Large intestine (tissue), 3 donors: ENCODE measurements at regions not wholly inside any gene's neighbourhood (a gene's known extent, or its start where the extent isn't known, plus 50 kb on each side); places are given as distances from the start of the nearest gene placed in this dataset.
A peak's percentile ranks its signal among the peaks of the same experiment; 100 is the strongest.

Source experiments
- DNase-seq, 2 donors: peaks; one replicate each; pipeline versions ENCODE4 v3.0.0 to v3.0.0-alpha.2; 2013
- H3K27ac ChIP-seq: one replicate; pipeline ENCODE4 v1.5.1; 2013; ENCODE audit warnings: low read length
- H3K27me3 ChIP-seq: 2 replicates; pipeline ENCODE4 v1.6.1; 2013; ENCODE audit warnings: low read length; ENCODE audit not compliant: control insufficient read depth, insufficient read depth
- H3K36me3 ChIP-seq: 2 replicates; pipeline ENCODE4 v1.6.1; 2013; ENCODE audit warnings: low read length; ENCODE audit not compliant: control insufficient read depth, insufficient read depth
- H3K4me1 ChIP-seq: one replicate; pipeline ENCODE4 v1.6.1; 2013; ENCODE audit warnings: low read length; ENCODE audit not compliant: control insufficient read depth, insufficient read depth
- H3K4me3 ChIP-seq: one replicate; pipeline ENCODE4 v1.5.1; 2013; ENCODE audit warnings: low read length
- H3K9me3 ChIP-seq: one replicate; pipeline ENCODE4 v1.6.1; 2013; ENCODE audit warnings: mild to moderate bottlenecking, low read depth, low read length, moderate library complexity; ENCODE audit not compliant: control insufficient read depth
- WGBS: methylation state at CpG from one replicate; pipeline ENCODE4 v1.1.5; 2013; ENCODE audit warnings: low lambda C conversion rate; ENCODE audit not compliant: insufficient coverage; 5-methylcytosine and 5-hydroxymethylcytosine counted together

GRCh38 chr7:46468753-46469356 is 547.8 kb upstream of the IGFBP3 start:
- 83% methylated on average over 2 of the region's 6 CpGs for WGBS
- H3K27me3 ChIP-seq = no peaks in the 10 kb centered on the region
- peak in 1 of 2 donors; percentile 22 for DNase-seq
- H3K36me3 ChIP-seq = no peaks in the 10 kb centered on the region
- no peak overlapping the region for H3K4me3 ChIP-seq
- no peak overlapping the region for H3K27ac ChIP-seq
- H3K9me3 ChIP-seq = peaks cover 27% of the 10 kb centered on the region
- no peaks in the 10 kb centered on the region for H3K4me1 ChIP-seq

DNA sequence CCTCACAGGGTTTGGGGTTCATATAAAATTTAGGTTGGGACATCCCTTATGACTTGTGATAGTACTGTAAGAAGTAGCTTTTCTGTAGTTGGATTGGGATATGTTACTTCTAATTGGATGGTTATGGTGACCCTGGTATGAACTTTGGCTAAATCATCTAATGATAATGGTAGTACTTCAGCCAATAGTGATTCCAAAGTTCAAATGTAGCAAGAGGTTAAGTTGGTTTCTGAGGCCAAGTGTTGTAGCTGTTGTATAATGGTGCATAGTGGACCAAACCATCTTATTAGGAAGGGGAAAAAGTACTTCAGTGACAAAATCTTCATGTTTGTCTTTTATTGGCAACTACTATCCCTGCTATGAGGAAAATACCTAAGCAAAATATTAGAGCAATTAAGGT is 542.1 kb upstream of the IGFBP3 start:
- H3K27me3 ChIP-seq = no peaks in the 10 kb centered on the region
- peaks cover 14% of the 10 kb centered on the region for H3K9me3 ChIP-seq
- no peaks in the 10 kb centered on the region for H3K4me1 ChIP-seq
- no peak overlapping the region for H3K27ac ChIP-seq
- no peak overlapping the region for H3K4me3 ChIP-seq
- no peak for DNase-seq
- no peaks in the 10 kb centered on the region for H3K36me3 ChIP-seq

DNA sequence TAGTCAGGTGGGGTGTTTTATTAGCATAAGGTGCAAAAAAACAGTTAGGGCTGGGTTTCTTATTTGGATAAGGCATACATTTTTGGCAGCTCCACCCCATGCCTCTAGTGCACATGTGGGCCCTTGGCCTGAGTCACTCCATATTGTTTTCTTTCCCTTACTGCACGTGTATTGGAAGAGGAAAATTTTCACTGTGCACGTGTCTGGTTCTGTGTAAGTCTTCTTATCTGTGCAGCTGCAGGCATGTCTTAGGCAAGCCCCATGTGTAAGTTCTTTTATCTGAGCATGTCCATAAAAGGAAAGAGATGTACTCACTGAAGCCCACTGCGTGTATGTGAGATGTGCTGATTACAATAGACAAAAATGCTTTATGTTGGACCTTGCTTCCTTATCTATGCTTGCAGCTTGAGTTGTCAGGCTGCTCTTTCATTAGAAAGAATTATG is 540.3 kb upstream of the IGFBP3 start:
- Histone ChIP-seq H3K27ac (no peak overlapping the region), H3K9me3 (peaks cover 5% of the 10 kb centered on the region)
- no peak for DNase-seq

DNA sequence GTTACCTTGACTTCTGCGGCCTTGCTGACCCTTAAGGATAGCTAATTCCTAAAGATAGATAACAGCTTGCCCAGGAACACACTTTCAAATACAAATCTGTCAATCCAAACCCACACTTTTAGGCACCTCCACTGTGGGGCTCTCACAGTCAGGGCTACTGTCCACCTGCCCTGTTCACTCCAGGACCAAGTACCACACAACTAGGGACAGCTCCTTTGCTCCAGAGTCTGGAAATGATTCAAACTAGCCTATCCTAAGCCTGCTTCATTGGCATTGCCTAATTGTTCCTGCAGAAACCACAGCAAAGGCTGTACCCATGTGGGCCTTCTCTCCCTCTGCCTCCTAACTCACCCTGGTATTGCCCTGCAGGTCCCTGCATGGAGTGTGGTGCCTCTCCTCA is 538.9 kb upstream of the IGFBP3 start:
- H3K4me1 ChIP-seq = no peaks in the 10 kb centered on the region

More for the DNA sequence above, 540.3 kb upstream of the IGFBP3 start:
- WGBS = no CpG with 5 or more reads among the region's 3 CpGs
- Histone ChIP-seq H3K27me3 (no peaks in the 10 kb centered on the region), H3K4me1 (no peaks in the 10 kb centered on the region), H3K36me3 (no peaks in the 10 kb centered on the region), H3K4me3 (no peak overlapping the region)

DNA sequence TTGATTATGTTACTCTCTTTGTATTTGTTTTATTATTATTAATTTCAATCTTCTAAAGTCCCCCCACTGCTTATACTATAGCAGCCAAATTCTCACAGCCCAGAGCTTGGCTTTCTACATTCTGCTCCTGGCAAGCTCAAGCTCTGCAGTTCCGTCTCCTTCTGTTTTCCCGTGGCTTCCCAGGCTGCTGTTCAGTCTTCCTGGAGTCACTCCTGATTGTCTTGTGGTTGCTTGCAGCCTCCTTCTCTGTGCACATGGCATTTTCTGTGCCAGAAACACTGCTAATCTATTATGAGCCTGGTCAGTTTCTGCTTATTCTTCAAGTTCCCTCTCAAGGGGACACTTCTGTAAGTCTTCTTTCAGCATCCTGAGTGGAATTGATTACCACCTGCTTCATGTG is 533.7 kb upstream of the IGFBP3 start:
- DNase-seq = no peak
- Histone ChIP-seq H3K27me3 (no peaks in the 10 kb centered on the region), H3K27ac (no peak overlapping the region), H3K9me3 (no peaks in the 10 kb centered on the region), H3K4me1 (no peaks in the 10 kb centered on the region), H3K4me3 (no peak overlapping the region), H3K36me3 (no peaks in the 10 kb centered on the region)
- WGBS = 67% methylated on average over 1 of the region's 2 CpGs

More for the DNA sequence above, 538.9 kb upstream of the IGFBP3 start:
- no peaks in the 10 kb centered on the region for H3K36me3 ChIP-seq
- H3K27me3 ChIP-seq = no peaks in the 10 kb centered on the region
- no peak for DNase-seq
- no peak overlapping the region for H3K4me3 ChIP-seq
- H3K9me3 ChIP-seq = peaks cover 5% of the 10 kb centered on the region
- WGBS = no CpG with 5 or more reads among the region's 1 CpG
- no peak overlapping the region for H3K27ac ChIP-seq

DNA sequence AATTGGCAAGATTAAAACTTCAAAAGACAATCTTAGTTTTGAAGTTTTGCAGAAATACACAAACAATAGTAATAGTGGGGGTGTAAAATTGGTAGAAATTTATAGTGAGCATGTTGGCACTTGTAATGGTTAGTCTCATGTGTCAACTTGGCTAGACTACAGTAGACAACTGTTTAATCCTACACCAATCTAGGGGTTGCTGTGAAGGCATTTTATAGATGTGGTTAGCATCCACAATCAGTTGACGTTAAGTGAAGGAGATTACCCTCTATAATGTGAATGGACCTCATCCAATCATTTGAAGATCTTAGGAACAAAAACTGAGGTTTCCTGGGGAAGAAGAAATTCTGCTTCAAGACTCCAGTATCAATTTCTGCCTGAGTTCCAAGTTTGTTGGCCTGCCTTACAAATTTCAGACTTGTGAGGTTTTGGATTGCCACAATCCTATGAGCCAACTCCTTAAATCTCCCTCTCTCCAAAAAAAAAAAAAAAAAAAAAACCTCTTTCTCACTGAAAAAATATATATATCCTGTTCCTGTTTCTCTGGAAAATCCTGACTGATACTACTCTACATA is 531.6 kb upstream of the IGFBP3 start:
- no CpG with 5 or more reads among the region's 1 CpG for WGBS
- Histone ChIP-seq H3K4me1 (no peaks in the 10 kb centered on the region), H3K27me3 (no peaks in the 10 kb centered on the region), H3K4me3 (no peak overlapping the region), H3K36me3 (no peaks in the 10 kb centered on the region), H3K27ac (no peak overlapping the region), H3K9me3 (no peaks in the 10 kb centered on the region)
- no peak for DNase-seq

- no peaks in the 10 kb centered on the region for H3K36me3 ChIP-seq
- no peaks in the 10 kb centered on the region for H3K27me3 ChIP-seq
- H3K4me1 ChIP-seq = no peaks in the 10 kb centered on the region
- no peak overlapping the region for H3K27ac ChIP-seq
- H3K9me3 ChIP-seq = no peaks in the 10 kb centered on the region
- DNase-seq = no peak
- no peak overlapping the region for H3K4me3 ChIP-seq
Measured at GRCh38 chr7:46451846-46452245, 530.8 kb upstream of the IGFBP3 start.

DNA sequence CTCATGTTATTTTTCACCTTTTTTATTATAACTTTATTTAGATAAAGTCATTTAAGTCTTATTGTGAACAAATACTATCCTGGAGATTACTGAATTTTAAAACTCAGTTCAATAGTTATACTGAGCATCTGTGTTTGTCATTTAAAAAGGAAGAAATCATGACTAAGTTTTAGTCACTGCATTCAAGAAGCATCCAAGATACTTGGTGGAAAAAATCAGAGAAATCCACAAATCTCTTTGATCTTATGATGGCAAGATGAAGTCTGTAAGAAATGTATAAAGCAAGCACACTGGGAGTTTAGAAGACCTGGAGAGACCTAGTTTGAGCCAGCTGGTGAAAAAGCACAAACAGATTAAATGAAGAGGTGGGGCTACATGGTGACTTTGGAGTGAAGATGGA is 529.8 kb upstream of the IGFBP3 start:
- Histone ChIP-seq H3K4me1 (no peaks in the 10 kb centered on the region), H3K9me3 (no peaks in the 10 kb centered on the region), H3K27ac (no peak overlapping the region), H3K4me3 (no peak overlapping the region), H3K36me3 (no peaks in the 10 kb centered on the region), H3K27me3 (no peaks in the 10 kb centered on the region)
- no peak for DNase-seq

GRCh38 chr7:46450425-46450824 is 529.4 kb upstream of the IGFBP3 start:
- DNase-seq = no peak
- H3K4me3 ChIP-seq = no peak overlapping the region
- no peak overlapping the region for H3K27ac ChIP-seq
- H3K4me1 ChIP-seq = no peaks in the 10 kb centered on the region
- H3K27me3 ChIP-seq = no peaks in the 10 kb centered on the region
- H3K36me3 ChIP-seq = no peaks in the 10 kb centered on the region
- no CpG with 5 or more reads among the region's 2 CpGs for WGBS
- no peaks in the 10 kb centered on the region for H3K9me3 ChIP-seq

DNA sequence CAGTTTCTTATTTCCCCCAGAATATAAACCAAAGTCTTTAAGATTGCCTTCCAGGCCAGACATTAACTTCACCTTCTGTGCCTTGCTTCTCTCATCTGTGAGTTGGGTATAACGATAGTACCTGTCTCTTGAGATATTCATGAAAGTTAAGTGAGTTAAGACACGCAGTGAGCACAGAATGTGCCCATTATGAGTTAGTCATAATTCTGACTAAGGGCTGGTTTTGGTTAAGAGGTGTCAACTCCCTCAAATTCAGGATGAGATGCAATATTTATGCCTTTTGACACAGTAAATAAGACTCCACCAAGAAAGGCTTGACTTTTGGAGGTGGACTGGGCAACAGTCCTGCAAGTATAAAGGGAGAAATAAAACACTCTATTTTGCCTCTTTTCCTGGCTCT is 528.7 kb upstream of the IGFBP3 start:
- Histone ChIP-seq H3K27ac (no peak overlapping the region), H3K36me3 (no peaks in the 10 kb centered on the region), H3K4me1 (no peaks in the 10 kb centered on the region), H3K27me3 (no peaks in the 10 kb centered on the region), H3K9me3 (no peaks in the 10 kb centered on the region), H3K4me3 (no peak overlapping the region)
- DNase-seq = no peak
- WGBS = no CpG with 5 or more reads among the region's 2 CpGs

GRCh38 chr7:46448478-46448877 is 527.4 kb upstream of the IGFBP3 start:
- no peaks in the 10 kb centered on the region for H3K36me3 ChIP-seq
- H3K27me3 ChIP-seq = no peaks in the 10 kb centered on the region
- no peak for DNase-seq
- no peaks in the 10 kb centered on the region for H3K4me1 ChIP-seq
- H3K27ac ChIP-seq = no peak overlapping the region
- no peaks in the 10 kb centered on the region for H3K9me3 ChIP-seq
- no peak overlapping the region for H3K4me3 ChIP-seq
- WGBS = 80% methylated on average over 1 of the region's 5 CpGs
